ENCODE measurements at regions not wholly inside any gene's neighbourhood (a gene's known extent, or its start where the extent isn't known, plus 50 kb on each side); places are given as distances from the start of the nearest gene placed in this dataset.

GRCh38 chr4:28918871-28919270 lies 1801.3 kb upstream of the PCDH7 start:
- H3K36me3 Mint-ChIP-seq: no peaks in the 10 kb centered on the region
- H3K4me3 Mint-ChIP-seq: no peak overlapping the region
- ATAC-seq: no peak

GRCh38 chr4:28921886-28922285 lies 1798.3 kb upstream of the PCDH7 start:
- Mint-ChIP-seq H3K4me3 (no peak overlapping the region), H3K4me1 (no peaks in the 10 kb centered on the region), H3K9me3 (peaks cover 29% of the 10 kb centered on the region), H3K27ac (no peak overlapping the region), H3K36me3 (no peaks in the 10 kb centered on the region)
- ATAC-seq (no peak), DNase-seq (ENCODE audit: low spot score in 2 of 2) (no peak)

More at GRCh38 chr4:28918871-28919270, 1801.3 kb upstream of the PCDH7 start:
- no peak overlapping the region for H3K27ac Mint-ChIP-seq
- H3K9me3 Mint-ChIP-seq: peaks cover 24% of the 10 kb centered on the region
- H3K4me1 Mint-ChIP-seq: no peaks in the 10 kb centered on the region
- DNase-seq (ENCODE audit: low spot score in 2 of 2): no peak

- ATAC-seq: no peak
- Mint-ChIP-seq H3K4me3 (no peak overlapping the region), H3K9me3 (peaks cover 19% of the 10 kb centered on the region), H3K36me3 (no peaks in the 10 kb centered on the region), H3K4me1 (no peaks in the 10 kb centered on the region), H3K27ac (no peak overlapping the region)
- DNase-seq (ENCODE audit: low spot score in 2 of 2): no peak
Observed at GRCh38 chr4:28926156-28926555, 1794.0 kb upstream of the PCDH7 start.

GRCh38 chr4:28942631-28943030 lies 1777.5 kb upstream of the PCDH7 start:
- Mint-ChIP-seq H3K9me3 (peaks cover 21% of the 10 kb centered on the region), H3K27ac (no peak overlapping the region), H3K36me3 (no peaks in the 10 kb centered on the region), H3K4me3 (no peak overlapping the region), H3K4me1 (no peaks in the 10 kb centered on the region)
- DNase-seq (ENCODE audit: low spot score in 2 of 2) (no peak), ATAC-seq (no peak)

GRCh38 chr4:28947374-28947773 lies 1772.8 kb upstream of the PCDH7 start:
- H3K27ac Mint-ChIP-seq: no peak overlapping the region
- H3K9me3 Mint-ChIP-seq: peaks cover 19% of the 10 kb centered on the region
- H3K4me1 Mint-ChIP-seq: no peaks in the 10 kb centered on the region
- ATAC-seq (no peak), DNase-seq (ENCODE audit: low spot score in 2 of 2) (no peak)
- H3K36me3 Mint-ChIP-seq: no peaks in the 10 kb centered on the region
- no peak overlapping the region for H3K4me3 Mint-ChIP-seq

GRCh38 chr4:28948501-28948900 lies 1771.7 kb upstream of the PCDH7 start:
- no peaks in the 10 kb centered on the region for H3K36me3 Mint-ChIP-seq
- DNase-seq (ENCODE audit: low spot score in 2 of 2): no peak
- no peak for ATAC-seq
- no peaks in the 10 kb centered on the region for H3K4me1 Mint-ChIP-seq
- peaks cover 16% of the 10 kb centered on the region for H3K9me3 Mint-ChIP-seq
- no peak overlapping the region for H3K4me3 Mint-ChIP-seq
- H3K27ac Mint-ChIP-seq: no peak overlapping the region

- H3K36me3 Mint-ChIP-seq: no peaks in the 10 kb centered on the region
- H3K4me3 Mint-ChIP-seq: no peak overlapping the region
- no peaks in the 10 kb centered on the region for H3K4me1 Mint-ChIP-seq
- no peak for DNase-seq (ENCODE audit: low spot score in 2 of 2)
- no peak overlapping the region for H3K27ac Mint-ChIP-seq
- peaks cover 9% of the 10 kb centered on the region for H3K9me3 Mint-ChIP-seq
- no peak for ATAC-seq
Observed at GRCh38 chr4:28966982-28967381, 1753.2 kb upstream of the PCDH7 start.

- H3K9me3 Mint-ChIP-seq: peaks cover 15% of the 10 kb centered on the region
- H3K27ac Mint-ChIP-seq: no peak overlapping the region
- DNase-seq (ENCODE audit: low spot score in 2 of 2) (no peak), ATAC-seq (no peak)
- no peak overlapping the region for H3K4me3 Mint-ChIP-seq
- H3K4me1 Mint-ChIP-seq: no peaks in the 10 kb centered on the region
- H3K36me3 Mint-ChIP-seq: no peaks in the 10 kb centered on the region
Observed at GRCh38 chr4:28973587-28974350, 1746.4 kb upstream of the PCDH7 start.

GRCh38 chr4:28976369-28976768 lies 1743.8 kb upstream of the PCDH7 start:
- no peaks in the 10 kb centered on the region for H3K4me1 Mint-ChIP-seq
- no peak overlapping the region for H3K4me3 Mint-ChIP-seq
- ATAC-seq (no peak), DNase-seq (ENCODE audit: low spot score in 2 of 2) (no peak)
- H3K27ac Mint-ChIP-seq: no peak overlapping the region
- peaks cover 11% of the 10 kb centered on the region for H3K9me3 Mint-ChIP-seq
- H3K36me3 Mint-ChIP-seq: no peaks in the 10 kb centered on the region

GRCh38 chr4:29002151-29002550 lies 1718.0 kb upstream of the PCDH7 start:
- peaks cover 27% of the 10 kb centered on the region for H3K9me3 Mint-ChIP-seq
- no peak overlapping the region for H3K27ac Mint-ChIP-seq
- ATAC-seq (no peak), DNase-seq (ENCODE audit: low spot score in 2 of 2) (no peak)
- H3K36me3 Mint-ChIP-seq: no peaks in the 10 kb centered on the region
- H3K4me1 Mint-ChIP-seq: no peaks in the 10 kb centered on the region
- H3K4me3 Mint-ChIP-seq: no peak overlapping the region

GRCh38 chr4:29005838-29006237 lies 1714.3 kb upstream of the PCDH7 start:
- Mint-ChIP-seq H3K9me3 (peaks cover 26% of the 10 kb centered on the region), H3K27ac (no peak overlapping the region), H3K4me1 (no peaks in the 10 kb centered on the region), H3K36me3 (no peaks in the 10 kb centered on the region), H3K4me3 (no peak overlapping the region)
- ATAC-seq (no peak), DNase-seq (ENCODE audit: low spot score in 2 of 2) (no peak)

GRCh38 chr4:29009908-29010307 lies 1710.3 kb upstream of the PCDH7 start:
- ATAC-seq (no peak), DNase-seq (ENCODE audit: low spot score in 2 of 2) (no peak)
- Mint-ChIP-seq H3K4me3 (no peak overlapping the region), H3K27ac (no peak overlapping the region), H3K4me1 (no peaks in the 10 kb centered on the region), H3K9me3 (peaks cover 23% of the 10 kb centered on the region), H3K36me3 (no peaks in the 10 kb centered on the region)

- no peak overlapping the region for H3K27ac Mint-ChIP-seq
Observed at GRCh38 chr4:29013341-29013740, 1706.8 kb upstream of the PCDH7 start.

GRCh38 chr4:29014555-29014954 lies 1705.6 kb upstream of the PCDH7 start:
- no peak overlapping the region for H3K4me3 Mint-ChIP-seq
- DNase-seq (ENCODE audit: low spot score in 2 of 2): no peak
- no peaks in the 10 kb centered on the region for H3K36me3 Mint-ChIP-seq
- H3K27ac Mint-ChIP-seq: no peak overlapping the region
- no peak for ATAC-seq
- peaks cover 24% of the 10 kb centered on the region for H3K9me3 Mint-ChIP-seq
- H3K4me1 Mint-ChIP-seq: no peaks in the 10 kb centered on the region

More at GRCh38 chr4:29013341-29013740, 1706.8 kb upstream of the PCDH7 start:
- no peak for ATAC-seq
- Mint-ChIP-seq H3K9me3 (peaks cover 23% of the 10 kb centered on the region), H3K36me3 (no peaks in the 10 kb centered on the region), H3K4me1 (no peaks in the 10 kb centered on the region), H3K4me3 (no peak overlapping the region)
- no peak for DNase-seq (ENCODE audit: low spot score in 2 of 2)

GRCh38 chr4:29033703-29034102 lies 1686.5 kb upstream of the PCDH7 start:
- Mint-ChIP-seq H3K36me3 (no peaks in the 10 kb centered on the region), H3K27ac (no peak overlapping the region), H3K4me1 (no peaks in the 10 kb centered on the region), H3K9me3 (peaks cover 7% of the 10 kb centered on the region), H3K4me3 (no peak overlapping the region)
- DNase-seq (ENCODE audit: low spot score in 2 of 2) (no peak), ATAC-seq (no peak)

- Mint-ChIP-seq H3K4me1 (no peaks in the 10 kb centered on the region), H3K27ac (no peak overlapping the region), H3K4me3 (no peak overlapping the region), H3K36me3 (no peaks in the 10 kb centered on the region), H3K9me3 (peaks cover 14% of the 10 kb centered on the region)
- DNase-seq (ENCODE audit: low spot score in 2 of 2) (no peak), ATAC-seq (no peak)
Observed at GRCh38 chr4:29037501-29037900, 1682.7 kb upstream of the PCDH7 start.
